ENCODE measurements at regions not wholly inside any gene's neighbourhood (a gene's known extent, or its start where the extent isn't known, plus 50 kb on each side); places are given as distances from the start of the nearest gene placed in this dataset.

DNA sequence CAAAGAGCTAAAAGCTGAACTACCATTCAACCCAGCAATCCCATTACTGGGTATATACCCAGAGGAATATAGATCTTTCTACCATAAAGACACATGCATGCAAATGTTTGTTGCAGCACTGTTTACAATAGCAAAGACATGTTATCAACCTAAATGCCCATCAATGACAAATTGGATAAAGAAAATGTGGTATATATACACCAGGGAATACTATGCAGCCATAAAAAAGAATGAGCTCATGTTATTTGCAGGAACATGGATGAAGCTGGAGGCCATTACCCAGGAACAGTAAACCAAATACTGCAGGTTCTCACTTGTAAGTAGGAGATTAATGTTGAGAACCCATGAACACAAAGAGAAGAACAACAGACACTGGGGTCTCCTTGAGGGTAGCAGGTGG, 1295.1 kb downstream of the TYW1 start:
- H3K27ac ChIP-seq (ENCODE audit: insufficient read depth, low read length, poor library complexity, severe bottlenecking): no peak overlapping the region
- H3K9me3 ChIP-seq (ENCODE audit: control insufficient read depth, low read length): no peaks in the 10 kb centered on the region
- H3K36me3 ChIP-seq (ENCODE audit: control insufficient read depth, insufficient read depth, low read length): no peaks in the 10 kb centered on the region
- H3K27me3 ChIP-seq (replicated peaks; ENCODE audit: control insufficient read depth, insufficient read depth, low read length, poor library complexity, severe bottlenecking): no peaks in the 10 kb centered on the region
- no peak for DNase-seq
- H3K4me3 ChIP-seq (ENCODE audit: insufficient read depth, low read depth, low read length, poor library complexity, severe bottlenecking): no peak overlapping the region
- no peaks in the 10 kb centered on the region for H3K4me1 ChIP-seq (ENCODE audit: control insufficient read depth, insufficient read depth, low read length, poor library complexity, severe bottlenecking)

- H3K36me3 ChIP-seq (ENCODE audit: control insufficient read depth, insufficient read depth, low read length): no peaks in the 10 kb centered on the region
- H3K4me1 ChIP-seq (ENCODE audit: control insufficient read depth, insufficient read depth, low read length, poor library complexity, severe bottlenecking): no peaks in the 10 kb centered on the region
- H3K27ac ChIP-seq (ENCODE audit: insufficient read depth, low read length, poor library complexity, severe bottlenecking): no peak overlapping the region
- no peaks in the 10 kb centered on the region for H3K27me3 ChIP-seq (replicated peaks; ENCODE audit: control insufficient read depth, insufficient read depth, low read length, poor library complexity, severe bottlenecking)
- H3K9me3 ChIP-seq (ENCODE audit: control insufficient read depth, low read length): no peaks in the 10 kb centered on the region
- H3K4me3 ChIP-seq (ENCODE audit: insufficient read depth, low read depth, low read length, poor library complexity, severe bottlenecking): no peak overlapping the region
- DNase-seq: no peak
These were observed 1298.8 kb downstream of the TYW1 start for GRCh38 chr7:68295386-68295785.

DNA sequence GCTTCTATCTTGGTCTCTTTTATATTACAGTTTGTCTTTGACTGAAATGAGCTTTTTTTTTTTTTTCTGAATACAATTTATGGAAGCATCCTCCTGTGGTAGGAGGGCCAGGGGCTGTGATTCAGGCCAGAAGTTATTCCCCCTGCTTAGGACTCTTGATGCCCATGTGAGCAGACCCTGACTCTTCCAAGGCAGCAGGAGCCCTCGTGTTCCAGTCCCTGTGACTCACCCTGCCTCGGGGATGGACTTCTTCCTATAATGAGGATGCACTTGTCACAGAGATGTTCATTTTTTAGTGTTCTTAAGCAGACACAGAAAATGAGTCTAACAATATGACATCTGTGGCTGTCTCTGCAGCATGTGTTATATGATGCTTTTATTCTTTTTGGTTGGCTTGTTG, 1293.7 kb upstream of the AUTS2 start:
- DNase-seq: no peak
- Histone ChIP-seq H3K36me3 (ENCODE audit: control insufficient read depth, insufficient read depth, low read length) (no peaks in the 10 kb centered on the region), H3K27ac (ENCODE audit: insufficient read depth, low read length, poor library complexity, severe bottlenecking) (no peak overlapping the region), H3K4me3 (ENCODE audit: insufficient read depth, low read depth, low read length, poor library complexity, severe bottlenecking) (no peak overlapping the region), H3K4me1 (ENCODE audit: control insufficient read depth, insufficient read depth, low read length, poor library complexity, severe bottlenecking) (no peaks in the 10 kb centered on the region), H3K9me3 (ENCODE audit: control insufficient read depth, low read length) (no peaks in the 10 kb centered on the region), H3K27me3 (replicated peaks; ENCODE audit: control insufficient read depth, insufficient read depth, low read length, poor library complexity, severe bottlenecking) (no peaks in the 10 kb centered on the region)

GRCh38 chr7:68306692-68307107, 1291.6 kb upstream of the AUTS2 start:
- no peak for DNase-seq
- Histone ChIP-seq H3K4me3 (ENCODE audit: insufficient read depth, low read depth, low read length, poor library complexity, severe bottlenecking) (no peak overlapping the region), H3K36me3 (ENCODE audit: control insufficient read depth, insufficient read depth, low read length) (no peaks in the 10 kb centered on the region)

DNA sequence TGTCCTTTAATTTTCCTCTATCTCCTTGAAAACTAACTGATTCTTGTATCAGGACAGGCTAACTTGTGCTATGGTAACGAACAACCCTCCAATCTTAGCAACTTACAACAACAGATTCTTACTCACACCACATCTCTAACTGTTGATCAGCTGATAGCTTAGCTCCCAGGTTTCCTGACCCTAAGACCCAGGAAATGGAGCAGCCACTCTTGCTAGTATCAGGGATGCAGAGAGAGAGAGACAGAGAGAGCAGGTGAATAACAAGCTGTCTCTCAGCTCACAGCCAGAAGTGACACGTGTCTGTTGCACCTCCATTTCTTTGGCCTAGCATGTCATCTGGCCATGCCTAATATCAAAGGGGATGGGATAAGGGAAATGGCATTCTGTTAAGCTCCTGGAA, 1289.0 kb upstream of the AUTS2 start:
- H3K27me3 ChIP-seq (replicated peaks; ENCODE audit: control insufficient read depth, insufficient read depth, low read length, poor library complexity, severe bottlenecking): no peaks in the 10 kb centered on the region
- H3K36me3 ChIP-seq (ENCODE audit: control insufficient read depth, insufficient read depth, low read length): no peaks in the 10 kb centered on the region
- no peak overlapping the region for H3K27ac ChIP-seq (ENCODE audit: insufficient read depth, low read length, poor library complexity, severe bottlenecking)
- no peak for DNase-seq
- H3K9me3 ChIP-seq (ENCODE audit: control insufficient read depth, low read length): no peaks in the 10 kb centered on the region
- no peak overlapping the region for H3K4me3 ChIP-seq (ENCODE audit: insufficient read depth, low read depth, low read length, poor library complexity, severe bottlenecking)
- H3K4me1 ChIP-seq (ENCODE audit: control insufficient read depth, insufficient read depth, low read length, poor library complexity, severe bottlenecking): no peaks in the 10 kb centered on the region

More at GRCh38 chr7:68306692-68307107, 1291.6 kb upstream of the AUTS2 start:
- no peak overlapping the region for H3K27ac ChIP-seq (ENCODE audit: insufficient read depth, low read length, poor library complexity, severe bottlenecking)
- H3K4me1 ChIP-seq (ENCODE audit: control insufficient read depth, insufficient read depth, low read length, poor library complexity, severe bottlenecking): no peaks in the 10 kb centered on the region
- no peaks in the 10 kb centered on the region for H3K9me3 ChIP-seq (ENCODE audit: control insufficient read depth, low read length)
- no peaks in the 10 kb centered on the region for H3K27me3 ChIP-seq (replicated peaks; ENCODE audit: control insufficient read depth, insufficient read depth, low read length, poor library complexity, severe bottlenecking)

- Histone ChIP-seq H3K36me3 (ENCODE audit: control insufficient read depth, insufficient read depth, low read length) (no peaks in the 10 kb centered on the region), H3K27ac (ENCODE audit: insufficient read depth, low read length, poor library complexity, severe bottlenecking) (no peak overlapping the region), H3K4me3 (ENCODE audit: insufficient read depth, low read depth, low read length, poor library complexity, severe bottlenecking) (no peak overlapping the region), H3K9me3 (ENCODE audit: control insufficient read depth, low read length) (no peaks in the 10 kb centered on the region), H3K27me3 (replicated peaks; ENCODE audit: control insufficient read depth, insufficient read depth, low read length, poor library complexity, severe bottlenecking) (no peaks in the 10 kb centered on the region), H3K4me1 (ENCODE audit: control insufficient read depth, insufficient read depth, low read length, poor library complexity, severe bottlenecking) (no peaks in the 10 kb centered on the region)
- DNase-seq: no peak
These were observed 1288.5 kb upstream of the AUTS2 start for GRCh38 chr7:68309806-68310205.

DNA sequence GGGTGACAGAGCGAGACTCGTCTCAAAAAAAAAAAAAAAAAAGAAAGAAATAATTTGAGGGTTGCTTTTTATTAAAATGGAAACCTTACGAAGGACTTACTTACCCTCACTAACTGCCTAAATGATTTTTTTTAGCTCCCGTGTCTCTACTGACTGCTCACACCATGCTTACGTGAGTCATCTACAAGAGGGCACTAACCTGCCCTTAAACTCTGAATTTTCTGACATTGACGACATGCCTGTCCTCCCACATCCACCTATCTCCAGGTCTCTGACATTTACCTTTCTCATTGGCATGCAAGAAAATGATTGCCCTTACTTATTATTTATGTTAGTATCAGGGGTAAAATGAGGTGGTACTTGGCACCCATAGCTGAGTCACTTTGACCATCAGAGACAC, 1286.3 kb upstream of the AUTS2 start:
- no peak for DNase-seq
- Histone ChIP-seq H3K27ac (ENCODE audit: insufficient read depth, low read length, poor library complexity, severe bottlenecking) (no peak overlapping the region), H3K4me3 (ENCODE audit: insufficient read depth, low read depth, low read length, poor library complexity, severe bottlenecking) (no peak overlapping the region), H3K27me3 (replicated peaks; ENCODE audit: control insufficient read depth, insufficient read depth, low read length, poor library complexity, severe bottlenecking) (no peaks in the 10 kb centered on the region), H3K9me3 (ENCODE audit: control insufficient read depth, low read length) (no peaks in the 10 kb centered on the region), H3K4me1 (ENCODE audit: control insufficient read depth, insufficient read depth, low read length, poor library complexity, severe bottlenecking) (no peaks in the 10 kb centered on the region), H3K36me3 (ENCODE audit: control insufficient read depth, insufficient read depth, low read length) (no peaks in the 10 kb centered on the region)

GRCh38 chr7:68313806-68314205, 1284.5 kb upstream of the AUTS2 start:
- Histone ChIP-seq H3K9me3 (ENCODE audit: control insufficient read depth, low read length) (no peaks in the 10 kb centered on the region), H3K36me3 (ENCODE audit: control insufficient read depth, insufficient read depth, low read length) (no peaks in the 10 kb centered on the region)

DNA sequence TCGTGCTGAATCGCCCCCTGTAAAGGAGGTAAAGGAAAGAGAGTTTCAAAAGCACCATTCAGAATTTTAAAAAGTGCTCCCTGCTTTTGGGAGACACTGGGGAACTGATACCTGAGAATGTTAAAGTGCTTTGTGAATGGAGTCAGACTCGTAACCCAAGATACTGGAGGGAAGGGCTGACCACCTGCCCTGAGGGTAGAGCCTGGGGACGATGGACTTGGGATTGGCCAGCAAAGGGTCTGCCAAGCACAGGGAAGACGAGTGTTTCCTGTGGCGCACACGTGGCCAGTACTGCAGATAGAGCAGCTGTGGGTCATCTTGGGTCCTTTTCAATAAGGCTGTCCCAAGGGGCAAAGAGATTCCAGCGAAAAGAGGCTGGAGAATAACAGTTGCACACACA, 1284.1 kb upstream of the AUTS2 start:
- Histone ChIP-seq H3K36me3 (ENCODE audit: control insufficient read depth, insufficient read depth, low read length) (no peaks in the 10 kb centered on the region), H3K27ac (ENCODE audit: insufficient read depth, low read length, poor library complexity, severe bottlenecking) (no peak overlapping the region), H3K27me3 (replicated peaks; ENCODE audit: control insufficient read depth, insufficient read depth, low read length, poor library complexity, severe bottlenecking) (no peaks in the 10 kb centered on the region), H3K9me3 (ENCODE audit: control insufficient read depth, low read length) (no peaks in the 10 kb centered on the region), H3K4me3 (ENCODE audit: insufficient read depth, low read depth, low read length, poor library complexity, severe bottlenecking) (no peak overlapping the region), H3K4me1 (ENCODE audit: control insufficient read depth, insufficient read depth, low read length, poor library complexity, severe bottlenecking) (no peaks in the 10 kb centered on the region)
- DNase-seq: no peak

More at GRCh38 chr7:68313806-68314205, 1284.5 kb upstream of the AUTS2 start:
- H3K27ac ChIP-seq (ENCODE audit: insufficient read depth, low read length, poor library complexity, severe bottlenecking): no peak overlapping the region
- no peaks in the 10 kb centered on the region for H3K4me1 ChIP-seq (ENCODE audit: control insufficient read depth, insufficient read depth, low read length, poor library complexity, severe bottlenecking)
- no peak overlapping the region for H3K4me3 ChIP-seq (ENCODE audit: insufficient read depth, low read depth, low read length, poor library complexity, severe bottlenecking)
- no peaks in the 10 kb centered on the region for H3K27me3 ChIP-seq (replicated peaks; ENCODE audit: control insufficient read depth, insufficient read depth, low read length, poor library complexity, severe bottlenecking)
- no peak for DNase-seq

GRCh38 chr7:68317476-68317875, 1280.8 kb upstream of the AUTS2 start:
- Histone ChIP-seq H3K27ac (ENCODE audit: insufficient read depth, low read length, poor library complexity, severe bottlenecking) (no peak overlapping the region), H3K36me3 (ENCODE audit: control insufficient read depth, insufficient read depth, low read length) (no peaks in the 10 kb centered on the region), H3K4me3 (ENCODE audit: insufficient read depth, low read depth, low read length, poor library complexity, severe bottlenecking) (no peak overlapping the region), H3K4me1 (ENCODE audit: control insufficient read depth, insufficient read depth, low read length, poor library complexity, severe bottlenecking) (no peaks in the 10 kb centered on the region), H3K27me3 (replicated peaks; ENCODE audit: control insufficient read depth, insufficient read depth, low read length, poor library complexity, severe bottlenecking) (no peaks in the 10 kb centered on the region), H3K9me3 (ENCODE audit: control insufficient read depth, low read length) (no peaks in the 10 kb centered on the region)
- no peak for DNase-seq

GRCh38 chr7:68319061-68319460, 1279.2 kb upstream of the AUTS2 start:
- H3K27me3 ChIP-seq (replicated peaks; ENCODE audit: control insufficient read depth, insufficient read depth, low read length, poor library complexity, severe bottlenecking): no peaks in the 10 kb centered on the region
- H3K27ac ChIP-seq (ENCODE audit: insufficient read depth, low read length, poor library complexity, severe bottlenecking): no peak overlapping the region
- no peak overlapping the region for H3K4me3 ChIP-seq (ENCODE audit: insufficient read depth, low read depth, low read length, poor library complexity, severe bottlenecking)
- no peaks in the 10 kb centered on the region for H3K36me3 ChIP-seq (ENCODE audit: control insufficient read depth, insufficient read depth, low read length)
- no peaks in the 10 kb centered on the region for H3K4me1 ChIP-seq (ENCODE audit: control insufficient read depth, insufficient read depth, low read length, poor library complexity, severe bottlenecking)
- no peak for DNase-seq
- H3K9me3 ChIP-seq (ENCODE audit: control insufficient read depth, low read length): no peaks in the 10 kb centered on the region
